Fibroblast of skin of right biceps (primary cell): ENCODE measurements at regions not wholly inside any gene's neighbourhood (a gene's known extent, or its start where the extent isn't known, plus 50 kb on each side); places are given as distances from the start of the nearest gene placed in this dataset.
A peak's percentile ranks its signal among the peaks of the same experiment; 100 is the strongest.
"Not testable (repeated sequence)": the region's sequence is repeated elsewhere in the genome, so short reads cannot be mapped to it uniquely, and the experiment has no call there.

Source experiments
- DNase-seq: peaks from one replicate; pipeline ENCODE4 v3.0.0-alpha.2; 2013

DNA sequence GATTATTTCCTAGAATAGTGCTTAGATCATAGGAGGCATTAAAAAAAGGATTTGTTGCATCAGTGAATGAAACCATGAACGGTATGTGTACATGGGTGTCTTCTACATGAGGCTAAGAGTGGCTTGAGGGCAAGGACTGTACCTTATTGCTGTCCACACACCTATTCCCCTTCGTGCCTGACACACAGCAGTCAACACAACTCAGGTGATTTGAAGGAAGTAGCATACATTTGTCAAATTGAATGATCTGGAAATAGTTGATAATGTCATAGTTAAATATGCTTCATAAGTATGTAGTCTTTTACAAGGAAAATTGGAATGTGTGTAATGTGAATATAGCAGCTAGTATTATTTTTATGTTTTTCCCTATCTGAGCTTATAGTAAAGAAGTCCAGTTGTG, 189.0 kb upstream of the DAB1 start:
- no peak for DNase-seq

DNA sequence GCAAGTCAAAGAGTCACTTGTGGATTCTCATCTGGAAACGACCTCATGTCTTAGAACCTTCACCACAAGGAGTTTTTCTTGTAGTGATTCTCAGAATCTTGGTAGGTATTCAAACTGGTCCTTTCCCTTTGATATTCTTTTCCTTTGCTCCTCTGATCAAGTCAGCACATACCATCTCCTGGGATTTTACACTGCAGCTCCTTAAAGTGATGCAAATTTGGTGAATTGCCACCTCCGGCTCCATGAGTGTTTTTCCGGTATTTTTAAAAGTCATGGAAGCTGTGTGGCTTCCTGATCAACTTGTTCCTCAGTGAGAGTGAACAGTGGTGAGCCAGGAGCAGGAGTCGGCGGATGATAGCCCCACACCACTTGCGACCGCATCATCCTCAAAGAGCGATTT, 182.1 kb upstream of the DAB1 start:
- no peak for DNase-seq

- no peak for DNase-seq
Measured at GRCh38 chr1:57603696-57604095, 179.8 kb upstream of the DAB1 start.

GRCh38 chr1:57600424-57600823, 176.6 kb upstream of the DAB1 start:
- DNase-seq, result no peak

GRCh38 chr1:57599236-57599994, 175.6 kb upstream of the DAB1 start:
- peak; percentile 81 for DNase-seq

DNA sequence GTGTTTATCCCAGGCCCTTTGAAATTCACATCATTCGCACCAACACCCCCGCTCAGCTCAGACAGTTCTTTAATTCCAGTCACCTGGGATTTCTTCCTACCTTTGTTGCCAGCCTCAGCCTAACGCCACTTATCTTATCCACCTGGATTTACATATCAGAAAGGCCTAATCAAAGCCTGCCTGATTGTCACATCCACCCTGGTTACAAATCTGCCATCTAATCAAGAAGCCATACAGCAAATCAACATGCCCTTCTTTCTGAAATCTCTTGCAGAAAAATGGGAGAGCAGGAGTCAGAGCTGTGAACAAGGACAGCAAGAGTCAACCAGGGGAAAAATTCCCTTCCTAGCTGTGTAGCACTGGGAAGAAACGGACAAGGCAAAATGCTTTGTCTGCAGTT, 173.2 kb upstream of the DAB1 start:
- no peak for DNase-seq

DNA sequence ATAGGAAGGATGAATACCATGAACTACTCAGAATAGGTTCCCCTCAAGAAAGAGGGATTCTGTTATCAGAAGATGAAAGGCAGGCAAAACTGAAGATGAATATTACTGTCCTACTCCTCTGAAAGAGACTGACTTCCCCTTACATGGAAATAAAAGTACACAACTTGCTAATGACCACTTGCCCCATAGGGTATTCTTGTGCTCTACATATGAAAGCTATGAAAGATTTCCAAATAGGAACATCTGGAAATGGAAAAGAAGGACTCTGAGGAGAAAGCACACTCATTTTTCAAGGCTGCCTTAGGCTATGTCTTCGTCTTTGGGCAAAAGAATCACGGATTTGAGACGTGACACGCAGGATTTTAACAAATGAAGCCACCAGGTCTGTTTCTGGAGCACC, 170.1 kb upstream of the DAB1 start:
- no peak for DNase-seq

DNA sequence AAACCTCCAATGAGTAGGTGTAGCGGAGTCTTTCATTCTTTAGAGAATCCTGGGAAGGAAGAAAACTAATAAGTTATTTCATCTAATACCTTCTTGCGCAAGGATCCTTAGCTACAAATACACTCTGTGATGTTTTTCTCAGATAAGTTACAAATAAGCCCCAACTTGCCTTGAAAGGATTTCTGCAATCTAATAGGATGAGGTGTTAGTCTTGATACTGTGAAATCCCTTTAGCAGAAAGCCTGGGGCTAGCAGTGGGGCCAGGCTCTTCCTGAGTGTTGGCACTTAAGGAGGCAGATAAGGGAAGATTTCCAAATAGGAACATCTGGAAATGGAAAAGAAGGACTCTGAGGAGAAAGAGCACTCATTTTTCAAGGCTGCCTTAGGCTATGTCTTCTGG, 168.0 kb upstream of the DAB1 start:
- no peak for DNase-seq

DNA sequence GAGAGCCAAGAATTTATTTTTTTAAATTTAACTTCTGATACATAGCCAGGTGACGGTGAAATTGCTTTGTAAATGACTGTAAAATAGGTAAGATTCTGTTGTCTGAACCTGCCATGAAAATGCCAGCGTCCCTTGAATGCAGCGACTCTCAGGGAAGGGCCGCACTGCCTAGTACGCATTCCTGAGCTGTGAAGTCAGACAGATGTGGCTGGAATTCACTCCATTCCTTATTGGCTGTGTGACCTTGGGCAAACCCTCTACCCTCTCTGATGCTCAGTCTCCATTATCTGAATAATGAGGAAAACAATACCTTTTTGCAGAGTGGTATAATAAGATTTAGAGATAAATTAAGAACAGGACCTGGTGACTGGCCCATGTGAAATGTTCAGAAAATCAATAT, 167.1 kb upstream of the DAB1 start:
- no peak for DNase-seq

DNA sequence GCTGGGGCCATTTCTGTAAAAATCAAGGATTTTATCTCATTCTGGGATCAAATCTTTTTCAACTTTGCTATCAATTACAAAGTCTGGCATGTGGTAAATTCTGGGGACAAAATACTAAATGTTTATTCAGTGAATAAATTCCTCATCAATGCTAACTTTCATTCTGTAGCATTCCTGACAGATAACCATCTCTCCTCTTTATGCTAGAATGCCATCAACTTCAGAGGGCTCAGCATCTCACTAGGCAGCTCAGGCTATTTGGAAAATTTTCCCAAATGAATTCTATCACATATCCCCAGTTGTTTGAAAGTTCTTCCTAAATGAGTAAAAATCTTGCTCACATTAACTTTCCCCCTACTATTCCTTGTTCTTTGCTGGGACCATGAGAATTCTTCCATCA, 163.0 kb upstream of the DAB1 start:
- peak; percentile 28 for DNase-seq

GRCh38 chr1:57578680-57579079, 154.8 kb upstream of the DAB1 start:
- no peak for DNase-seq

DNA sequence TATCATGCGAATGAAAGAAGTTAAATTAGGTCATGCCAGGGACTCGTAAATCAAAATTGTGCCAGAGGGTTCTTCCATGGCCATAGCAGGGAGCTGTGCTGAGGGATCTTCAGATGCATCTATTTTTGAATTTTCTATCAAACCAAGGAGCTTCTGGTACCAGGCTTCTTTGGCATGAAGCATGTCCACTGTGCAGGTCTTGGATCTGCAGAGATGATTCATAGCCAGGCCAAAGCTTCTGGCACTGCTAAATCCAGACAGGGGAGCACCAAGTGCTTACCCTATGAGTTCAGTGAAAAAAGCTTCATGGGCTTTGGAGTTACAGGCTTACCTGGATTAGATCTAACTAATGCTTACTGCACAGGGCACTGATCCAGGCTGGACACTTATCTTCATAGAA, 154.2 kb upstream of the DAB1 start:
- no peak for DNase-seq

DNA sequence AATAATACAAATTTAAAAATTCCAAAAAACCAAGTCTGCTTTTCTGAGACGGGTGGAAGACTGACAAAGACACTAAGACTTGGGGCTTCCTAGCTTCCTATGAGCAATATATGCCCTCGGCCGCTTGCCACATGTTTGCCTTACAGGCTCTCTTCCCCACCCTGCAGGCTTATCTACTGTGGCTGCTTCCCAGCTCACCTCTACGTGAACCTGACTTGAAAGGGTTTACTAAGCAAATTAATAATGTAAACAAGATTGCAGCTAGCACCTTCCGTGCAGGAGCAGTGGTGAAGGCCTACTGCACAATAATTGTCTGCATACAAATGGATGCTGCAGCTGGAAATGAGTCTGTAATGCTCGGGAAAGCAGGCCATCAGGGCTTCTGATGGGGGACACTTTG, 152.9 kb upstream of the DAB1 start:
- DNase-seq, result no peak

DNA sequence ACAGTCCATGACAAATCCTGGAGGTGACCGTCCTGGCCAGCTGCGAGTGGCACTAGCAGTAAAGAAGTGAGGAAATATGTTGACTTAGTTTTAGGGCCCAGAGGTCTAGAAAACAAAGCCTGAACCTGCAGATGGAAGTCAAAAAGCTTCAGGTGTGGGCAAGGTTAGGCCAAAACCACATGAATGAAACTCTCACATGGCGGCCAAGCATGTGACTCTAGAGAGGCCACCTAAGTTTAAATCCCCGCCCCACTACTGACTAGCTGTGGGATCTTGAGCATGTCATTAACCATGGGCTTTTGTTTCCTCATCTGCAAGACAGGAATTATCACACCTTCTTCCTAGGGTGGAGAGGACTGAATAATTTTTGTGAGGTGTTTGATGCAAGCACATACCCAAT, 148.2 kb upstream of the DAB1 start:
- DNase-seq, result no peak

DNA sequence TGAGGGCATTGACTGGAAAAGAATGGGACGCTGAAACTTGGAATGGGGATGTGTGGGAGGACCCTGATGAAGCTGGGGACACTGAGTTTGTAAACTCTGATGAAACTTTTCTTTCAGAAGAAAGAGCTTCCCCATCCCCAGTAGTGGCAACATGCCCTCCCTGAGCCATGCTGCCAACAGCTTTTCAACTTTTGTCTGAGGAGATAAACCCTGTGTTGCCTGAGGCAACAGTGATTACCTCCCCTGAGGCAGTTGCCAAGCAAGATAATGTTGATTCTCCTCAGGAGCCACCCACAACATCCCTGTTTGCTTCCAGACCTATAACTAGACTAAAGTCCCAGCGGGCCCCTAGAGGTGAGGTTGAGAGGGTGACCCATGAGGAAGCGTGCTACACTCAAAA, 134.2 kb upstream of the DAB1 start:
- DNase-seq, result not testable (repeated sequence)

GRCh38 chr1:57553666-57554065, 129.8 kb upstream of the DAB1 start:
- DNase-seq, result no peak

DNA sequence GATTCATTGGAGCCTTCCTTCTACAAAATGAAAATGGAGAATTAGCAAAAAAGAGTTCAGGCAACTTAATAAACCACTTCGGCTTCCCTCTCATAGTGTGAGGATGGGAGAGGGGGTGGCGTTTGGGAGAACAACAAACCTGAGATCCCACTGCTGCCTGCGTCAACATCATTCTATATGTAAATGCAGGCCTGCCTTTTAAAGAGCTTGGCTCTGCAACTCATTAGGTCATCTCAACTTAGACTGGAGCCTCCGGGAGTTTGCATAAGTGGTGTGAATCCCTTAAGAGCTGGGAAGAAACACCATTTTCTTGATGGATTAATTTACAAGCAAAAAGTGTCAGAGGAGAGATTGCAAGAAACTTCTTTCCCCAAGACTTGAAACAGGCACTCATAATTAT, 127.6 kb upstream of the DAB1 start:
- no peak for DNase-seq

- peak; percentile 42 for DNase-seq
Measured at GRCh38 chr1:57550092-57550491, 126.2 kb upstream of the DAB1 start.

DNA sequence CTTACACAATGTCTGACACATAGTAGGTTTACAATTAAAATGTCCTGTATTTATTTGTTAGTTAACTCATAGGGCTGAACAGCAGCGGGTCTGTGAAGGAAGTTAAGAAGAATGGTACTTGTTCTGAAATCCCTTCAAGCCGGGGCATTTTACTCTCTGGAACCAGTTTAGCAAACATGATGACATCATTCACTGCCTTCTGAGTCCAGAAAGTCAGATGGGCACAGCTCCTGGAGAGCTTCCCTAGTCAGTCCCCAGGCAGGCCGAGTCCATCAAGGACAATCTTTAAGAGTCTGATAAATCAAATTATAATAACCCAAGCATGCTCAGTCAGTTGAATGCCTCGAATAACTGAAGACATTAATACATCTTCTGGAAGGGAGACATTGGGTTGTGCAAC, 125.4 kb upstream of the DAB1 start:
- peak; percentile 7 for DNase-seq

GRCh38 chr1:57546549-57547330, 122.9 kb upstream of the DAB1 start:
- no peak for DNase-seq

- DNase-seq, result no peak
Measured at GRCh38 chr1:57544345-57544744, 120.5 kb upstream of the DAB1 start.

DNA sequence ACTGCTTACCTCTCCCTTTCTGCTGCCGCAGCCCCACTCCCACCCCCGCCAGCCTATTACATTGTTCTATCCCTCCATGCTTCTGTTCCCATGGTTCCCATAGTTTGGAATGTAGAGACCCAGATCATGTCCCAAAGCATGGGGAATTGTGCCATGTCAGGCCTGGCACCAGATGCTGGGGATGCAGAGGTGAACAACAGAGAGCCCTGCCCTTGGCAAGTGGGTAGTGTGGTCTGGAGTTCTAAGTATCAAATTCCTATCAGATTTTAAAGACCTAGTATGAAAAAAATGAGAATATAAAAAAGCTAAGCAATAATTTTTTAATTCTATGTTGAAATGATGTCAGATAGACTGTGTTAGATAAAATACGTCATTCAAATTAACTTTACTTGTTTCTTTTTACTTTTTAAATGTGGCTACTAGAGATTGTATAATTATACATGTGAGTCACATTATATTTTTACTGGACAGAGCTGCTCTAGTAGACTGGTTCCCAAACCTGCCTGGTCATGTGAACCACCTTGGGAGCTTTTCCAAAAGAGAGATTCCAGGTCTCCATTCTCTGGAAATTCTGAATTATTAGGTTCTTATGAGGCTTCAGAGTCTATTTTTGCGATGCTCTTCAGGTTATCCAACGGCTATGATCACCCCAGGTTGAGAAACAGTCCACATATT, 113.0 kb upstream of the DAB1 start:
- no peak for DNase-seq

- DNase-seq, result no peak
Measured at GRCh38 chr1:57532299-57532698, 108.4 kb upstream of the DAB1 start.

DNA sequence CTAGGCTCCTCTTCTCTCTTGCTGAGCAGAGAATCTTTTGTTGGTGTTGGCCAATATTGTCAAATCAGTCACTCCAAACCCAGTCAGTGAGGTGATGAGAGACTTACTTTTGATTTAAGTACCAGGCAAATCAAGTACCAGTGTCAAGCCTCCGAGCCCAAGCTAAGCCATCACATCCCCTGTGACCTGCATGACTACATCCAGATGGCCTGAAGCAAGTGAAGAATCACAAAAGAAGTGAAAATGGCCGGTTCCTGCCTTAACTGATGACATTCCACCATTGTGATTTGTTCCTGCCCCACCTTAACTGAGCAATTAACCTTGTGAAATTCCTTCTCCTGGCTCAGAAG, 107.0 kb upstream of the DAB1 start:
- DNase-seq, result not testable (repeated sequence)
